DOHH2 (cell line): ENCODE measurements at regions not wholly inside any gene's neighbourhood (a gene's known extent, or its start where the extent isn't known, plus 50 kb on each side); places are given as distances from the start of the nearest gene placed in this dataset.

Experiments
- H3F3A ChIP-seq: fragments of 200-600 bp; sonication (generic), shearing (Covaris generic); 2 replicates; pipeline ENCODE4 v1.6.0; 2016; ENCODE audit warnings: antibody characterized with exemption, mild to moderate bottlenecking; ENCODE audit not compliant: control insufficient read depth, insufficient read depth
- H3K27ac ChIP-seq: fragments of 200-600 bp; sonication (generic); 2 replicates; pipeline ENCODE4 v1.5.1; 2014; ENCODE audit warnings: low read depth, mild to moderate bottlenecking, low read length, moderate library complexity
- H3K27me3 ChIP-seq: fragments of 200-600 bp; sonication (generic); 2 replicates; pipeline ENCODE4 v1.6.1; 2014; ENCODE audit warnings: mild to moderate bottlenecking, low read length, mixed read lengths; ENCODE audit not compliant: control insufficient read depth
- H3K36me3 ChIP-seq: fragments of 200-600 bp; sonication (generic); 2 replicates; pipeline ENCODE4 v1.6.1; 2014; ENCODE audit warnings: mild to moderate bottlenecking, low read length, moderate library complexity, mixed read lengths; ENCODE audit not compliant: control insufficient read depth
- H3K4me1 ChIP-seq: fragments of 200-600 bp; sonication (generic); 2 replicates; pipeline ENCODE4 v1.6.1; 2014; ENCODE audit warnings: mild to moderate bottlenecking, low read length, mixed read lengths; ENCODE audit not compliant: control insufficient read depth
- H3K4me2 ChIP-seq: fragments of 200-600 bp; sonication (generic); 2 replicates; pipeline ENCODE4 v1.6.0; 2014; ENCODE audit warnings: mild to moderate bottlenecking, low read length, moderate library complexity
- H3K4me3 ChIP-seq: fragments of 200-600 bp; sonication (generic); 2 replicates; pipeline ENCODE4 v1.5.1; 2014; ENCODE audit warnings: mild to moderate bottlenecking, low read length, mixed read lengths
- H3K79me2 ChIP-seq: fragments of 200-600 bp; sonication (generic); 2 replicates; pipeline ENCODE4 v1.6.1; 2014; ENCODE audit warnings: mild to moderate bottlenecking, low read length, mixed read lengths; ENCODE audit not compliant: control insufficient read depth
- H3K9me2 ChIP-seq: fragments of 200-600 bp; sonication (generic); replicated peaks from 2 replicates; pipeline ENCODE4 v1.6.1; 2014; ENCODE audit warnings: mild to moderate bottlenecking, low read length, mixed read lengths; ENCODE audit not compliant: control insufficient read depth
- H3K9me3 ChIP-seq: fragments of 200-600 bp; sonication (generic); 2 replicates; pipeline ENCODE4 v1.6.1; 2014; ENCODE audit warnings: antibody characterized with exemption, low read length, mixed read lengths; ENCODE audit not compliant: control insufficient read depth, insufficient read depth
- H4K20me1 ChIP-seq: fragments of 200-600 bp; sonication (generic); 2 replicates; pipeline ENCODE4 v1.6.0; 2014; ENCODE audit warnings: low read depth, mild to moderate bottlenecking, antibody characterized with exemption, low read length, moderate library complexity; ENCODE audit not compliant: control insufficient read depth, insufficient read depth
- EZH2phosphoT487 ChIP-seq: fragments of 200-600 bp; sonication (generic); IDR thresholded peaks from 2 replicates; pipeline ENCODE4 v1.6.1; 2017; ENCODE audit warnings: borderline replicate concordance, mild to moderate bottlenecking, antibody characterized with exemption, low read length, moderate library complexity, mixed read lengths
- TF ChIP-seq, protein P1 (sequence below): fragments of 200-600 bp; sonication (generic); IDR thresholded peaks from one replicate; pipeline ENCODE4 v1.5.1; 2014; ENCODE audit warnings: antibody characterized with exemption, mild to moderate bottlenecking, low read depth, low read length; ENCODE audit not compliant: poor library complexity, severe bottlenecking

DNA sequence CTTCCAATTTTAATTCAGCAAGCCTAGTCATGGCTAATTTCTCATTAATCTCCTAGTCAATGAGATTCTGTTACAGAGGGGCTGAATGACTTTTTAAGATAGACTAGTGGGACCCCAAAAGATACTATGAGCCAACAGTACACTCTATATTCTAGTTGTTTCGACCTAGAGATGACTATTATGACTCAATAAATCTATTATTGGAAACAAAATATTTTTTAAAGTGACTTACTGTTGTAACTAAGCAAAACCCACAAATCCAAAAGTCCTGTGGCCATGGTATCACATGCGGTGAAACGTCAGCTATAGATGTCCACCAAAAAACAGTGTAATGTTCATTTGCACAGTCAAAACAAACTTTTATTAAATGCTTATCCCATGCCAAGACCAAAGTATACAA is 95.3 kb upstream of the ADO start:
- Histone ChIP-seq H3K27ac (no peak overlapping the region), H3K4me1 (peaks cover 35% of the 10 kb centered on the region), H3K4me3 (no peak overlapping the region; the same call in 1 of the 2 replicates), H3K9me2 (no peaks in the 10 kb centered on the region), H3F3A (no peaks in the 10 kb centered on the region), H4K20me1 (no peaks in the 10 kb centered on the region), H3K27me3 (no peaks in the 10 kb centered on the region), H3K79me2 (no peaks in the 10 kb centered on the region), H3K36me3 (no peaks in the 10 kb centered on the region), H3K4me2 (peak overlapping the region; percentile 49; the same call in 1 of the 2 replicates), H3K9me3 (0 out of 2 replicates have a peak, but pooled peaks cover 3% of the 10 kb centered on the region)
- TF ChIP-seq, protein P1, sequence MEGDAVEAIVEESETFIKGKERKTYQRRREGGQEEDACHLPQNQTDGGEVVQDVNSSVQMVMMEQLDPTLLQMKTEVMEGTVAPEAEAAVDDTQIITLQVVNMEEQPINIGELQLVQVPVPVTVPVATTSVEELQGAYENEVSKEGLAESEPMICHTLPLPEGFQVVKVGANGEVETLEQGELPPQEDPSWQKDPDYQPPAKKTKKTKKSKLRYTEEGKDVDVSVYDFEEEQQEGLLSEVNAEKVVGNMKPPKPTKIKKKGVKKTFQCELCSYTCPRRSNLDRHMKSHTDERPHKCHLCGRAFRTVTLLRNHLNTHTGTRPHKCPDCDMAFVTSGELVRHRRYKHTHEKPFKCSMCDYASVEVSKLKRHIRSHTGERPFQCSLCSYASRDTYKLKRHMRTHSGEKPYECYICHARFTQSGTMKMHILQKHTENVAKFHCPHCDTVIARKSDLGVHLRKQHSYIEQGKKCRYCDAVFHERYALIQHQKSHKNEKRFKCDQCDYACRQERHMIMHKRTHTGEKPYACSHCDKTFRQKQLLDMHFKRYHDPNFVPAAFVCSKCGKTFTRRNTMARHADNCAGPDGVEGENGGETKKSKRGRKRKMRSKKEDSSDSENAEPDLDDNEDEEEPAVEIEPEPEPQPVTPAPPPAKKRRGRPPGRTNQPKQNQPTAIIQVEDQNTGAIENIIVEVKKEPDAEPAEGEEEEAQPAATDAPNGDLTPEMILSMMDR, result no peak
- TF ChIP-seq EZH2phosphoT487, result no peak

DNA sequence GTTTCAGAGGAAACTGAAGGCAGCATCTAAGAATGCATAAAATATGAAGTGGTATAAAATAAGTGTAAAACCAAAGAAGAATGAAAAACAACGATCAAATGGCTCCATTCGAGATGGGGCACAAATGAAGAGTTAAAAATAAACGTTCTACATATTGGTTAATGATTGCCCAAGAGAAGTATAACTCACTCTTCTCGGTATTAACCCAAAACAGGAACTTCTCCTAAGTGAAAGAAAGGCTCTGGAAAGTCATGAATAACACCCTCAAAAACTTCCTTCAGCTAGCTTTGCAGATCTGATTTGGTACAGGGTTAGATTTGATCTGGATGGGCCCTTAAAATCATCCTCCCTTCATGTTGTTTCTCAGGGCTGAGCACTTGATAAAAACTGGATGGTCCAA is 94.3 kb upstream of the ADO start:
- no peaks in the 10 kb centered on the region for H3K79me2 ChIP-seq
- no peaks in the 10 kb centered on the region for H4K20me1 ChIP-seq
- no peak for TF ChIP-seq EZH2phosphoT487
- no peaks in the 10 kb centered on the region for H3K9me2 ChIP-seq
- no peak overlapping the region for H3K4me2 ChIP-seq
- no peaks in the 10 kb centered on the region for H3K36me3 ChIP-seq
- peaks cover 35% of the 10 kb centered on the region for H3K4me1 ChIP-seq
- no peaks in the 10 kb centered on the region for H3F3A ChIP-seq
- no peak overlapping the region for H3K27ac ChIP-seq
- no peak overlapping the region for H3K4me3 ChIP-seq
- no peaks in the 10 kb centered on the region for H3K27me3 ChIP-seq
- 0 out of 2 replicates have a peak, but pooled peaks cover 3% of the 10 kb centered on the region for H3K9me3 ChIP-seq

- TF ChIP-seq, protein P1, result no peak
- no peak for TF ChIP-seq EZH2phosphoT487
Observed at GRCh38 chr10:62715383-62715782, 89.1 kb upstream of the ADO start.

GRCh38 chr10:62718585-62718984 is 85.9 kb upstream of the ADO start:
- Histone ChIP-seq H3K79me2 (no peaks in the 10 kb centered on the region), H3K36me3 (no peaks in the 10 kb centered on the region), H3F3A (no peaks in the 10 kb centered on the region), H3K4me3 (no peak overlapping the region), H3K4me2 (no peak overlapping the region), H3K27ac (no peak overlapping the region), H3K4me1 (no peaks in the 10 kb centered on the region), H3K9me2 (no peaks in the 10 kb centered on the region), H3K9me3 (no peaks in the 10 kb centered on the region), H4K20me1 (no peaks in the 10 kb centered on the region), H3K27me3 (no peaks in the 10 kb centered on the region)
- TF ChIP-seq EZH2phosphoT487, result no peak
- TF ChIP-seq, protein P1, result no peak

More at GRCh38 chr10:62715383-62715782, 89.1 kb upstream of the ADO start:
- H3K27me3 ChIP-seq, result no peaks in the 10 kb centered on the region
- no peaks in the 10 kb centered on the region for H3K36me3 ChIP-seq
- H3K9me2 ChIP-seq, result no peaks in the 10 kb centered on the region
- 0 out of 2 replicates have a peak, but pooled peaks cover under 1% of the 10 kb centered on the region for H3K4me1 ChIP-seq
- no peaks in the 10 kb centered on the region for H3F3A ChIP-seq
- 0 out of 2 replicates have a peak, but pooled peaks cover 3% of the 10 kb centered on the region for H3K9me3 ChIP-seq
- H3K27ac ChIP-seq, result no peak overlapping the region
- no peaks in the 10 kb centered on the region for H3K79me2 ChIP-seq
- no peak overlapping the region for H3K4me3 ChIP-seq
- H3K4me2 ChIP-seq, result no peak overlapping the region
- no peaks in the 10 kb centered on the region for H4K20me1 ChIP-seq
